Heart left ventricle (tissue), 13 donors: ENCODE measurements at regions not wholly inside any gene's neighbourhood (a gene's known extent, or its start where the extent isn't known, plus 50 kb on each side); places are given as distances from the start of the nearest gene placed in this dataset.

ENCODE experiments used
- POLR2A ChIP-seq, 2 donors: fragments of 450-650 bp; IDR thresholded peaks; one replicate each; pipeline ENCODE4 v1.6.1; 2017; ENCODE audit warnings: antibody characterized with exemption in 2 of 2, mild to moderate bottlenecking in 2 of 2, moderate library complexity in 2 of 2
- TF ChIP-seq, protein P1 (sequence below), 12 donors: fragments of 200-600 bp; sonication (generic) in 4 of 12; IDR thresholded peaks; one replicate each; pipeline versions ENCODE4 v1.5.0 to v1.8.0; 2018 to 2022; ENCODE audit warnings: antibody characterized with exemption in 12 of 12, mild to moderate bottlenecking in 5 of 12
- donor health status: ischemic (EF 13 %, LVEDD 7.1; RV severe dilation, severe dysfunction).
- donor health status: DM: no; HTN: yes; CAD: no.
- donor health status: DM: no; HTN: no; CAD: no.
- donor health status: ischemic (EF 25% LVEDD 6.9; RV normal size, moderate dysfunction).
- donor health status: ischemic (EF 25% LVEDD 5.7; RV mildly dilated, moderate dysfunction).
- donor health status: ischemic (EF 35%, LVEDD 5.7; RV mildly dilated, moderate dysfunction).
- donor health status: nonischemic (EF 11% LVEDD 7.7; RV severe dilation, severe dysfunction).
- donor health status: DM: yes; HTN: yes; CAD: no.
- donor health status: PGD.
- donor health status: ischemic (EF 29% LVEDD 5.4; RV normal size, mild dysfunction).
- donor health status: nonischemic (EF 23%, LVEDD 6.1; RV moderate dilation, normal function).

DNA sequence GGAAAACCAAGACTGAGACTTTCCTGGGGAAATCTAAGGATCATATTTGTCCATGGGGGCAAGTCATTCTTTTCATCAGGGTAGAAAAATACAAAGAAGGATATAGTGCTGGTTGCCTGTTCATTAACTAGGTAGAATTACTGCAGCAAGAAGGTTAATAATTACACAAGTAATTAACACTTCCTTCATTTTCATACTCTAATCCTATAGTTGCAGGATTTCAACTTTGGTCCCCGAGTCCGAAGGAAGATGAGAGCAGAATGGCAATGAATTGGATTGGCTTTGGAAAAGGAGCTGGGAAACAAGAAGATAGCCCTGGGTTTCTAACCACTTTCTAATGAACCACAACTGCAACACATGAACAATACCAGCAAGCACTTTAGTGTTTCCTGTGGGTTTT is 199.2 kb upstream of the ESRRG start:
- TF ChIP-seq POLR2A (IDR thresholded peaks at IDR 0.05): no peak
- TF ChIP-seq, protein P1, sequence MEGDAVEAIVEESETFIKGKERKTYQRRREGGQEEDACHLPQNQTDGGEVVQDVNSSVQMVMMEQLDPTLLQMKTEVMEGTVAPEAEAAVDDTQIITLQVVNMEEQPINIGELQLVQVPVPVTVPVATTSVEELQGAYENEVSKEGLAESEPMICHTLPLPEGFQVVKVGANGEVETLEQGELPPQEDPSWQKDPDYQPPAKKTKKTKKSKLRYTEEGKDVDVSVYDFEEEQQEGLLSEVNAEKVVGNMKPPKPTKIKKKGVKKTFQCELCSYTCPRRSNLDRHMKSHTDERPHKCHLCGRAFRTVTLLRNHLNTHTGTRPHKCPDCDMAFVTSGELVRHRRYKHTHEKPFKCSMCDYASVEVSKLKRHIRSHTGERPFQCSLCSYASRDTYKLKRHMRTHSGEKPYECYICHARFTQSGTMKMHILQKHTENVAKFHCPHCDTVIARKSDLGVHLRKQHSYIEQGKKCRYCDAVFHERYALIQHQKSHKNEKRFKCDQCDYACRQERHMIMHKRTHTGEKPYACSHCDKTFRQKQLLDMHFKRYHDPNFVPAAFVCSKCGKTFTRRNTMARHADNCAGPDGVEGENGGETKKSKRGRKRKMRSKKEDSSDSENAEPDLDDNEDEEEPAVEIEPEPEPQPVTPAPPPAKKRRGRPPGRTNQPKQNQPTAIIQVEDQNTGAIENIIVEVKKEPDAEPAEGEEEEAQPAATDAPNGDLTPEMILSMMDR (IDR thresholded peaks at IDR 0.05): no peak
